Mesenchymal stem cell (in vitro differentiated cells and primary cell): ENCODE measurements at regions not wholly inside any gene's neighbourhood (a gene's known extent, or its start where the extent isn't known, plus 50 kb on each side); places are given as distances from the start of the nearest gene placed in this dataset.
A peak's percentile ranks its signal among the peaks of the same experiment; 100 is the strongest.
"Not testable (repeated sequence)": the region's sequence is repeated elsewhere in the genome, so short reads cannot be mapped to it uniquely, and the experiment has no call there.

ENCODE experiments used
- DNase-seq: peaks from one replicate; pipeline ENCODE4 v3.0.0-alpha.2; 2013
- H2AFZ ChIP-seq: one replicate; pipeline ENCODE4 v1.6.1; 2013; ENCODE audit warnings: low read depth, mild to moderate bottlenecking, control low read depth, inconsistent platforms, low read length, moderate library complexity
- H2AK5ac ChIP-seq: 2 replicates; pipeline ENCODE4 v1.6.1; 2013; ENCODE audit warnings: low read length, moderate library complexity, mild to moderate bottlenecking, inconsistent platforms; ENCODE audit not compliant: severe bottlenecking
- H2BK120ac ChIP-seq: one replicate; pipeline ENCODE4 v1.6.1; 2013; ENCODE audit warnings: low read depth, mild to moderate bottlenecking, inconsistent platforms, low read length, moderate library complexity
- H2BK12ac ChIP-seq, 2 experiments: one replicate each; pipeline ENCODE4 v1.6.1; 2013; ENCODE audit warnings: inconsistent platforms in 2 of 2, low read length in 2 of 2, mild to moderate bottlenecking in 2 of 2, moderate library complexity in 2 of 2, control low read depth in 1 of 2
- H2BK15ac ChIP-seq: one replicate; pipeline ENCODE4 v1.6.1; 2013; ENCODE audit warnings: mild to moderate bottlenecking, low read depth, inconsistent platforms; ENCODE audit not compliant: poor library complexity, severe bottlenecking
- H2BK5ac ChIP-seq: 2 replicates; pipeline ENCODE4 v1.6.1; 2013; ENCODE audit warnings: low read depth, mild to moderate bottlenecking, low read length, control low read depth, inconsistent platforms; ENCODE audit not compliant: poor library complexity, severe bottlenecking
- H3K14ac ChIP-seq, 2 experiments: one replicate each; pipeline ENCODE4 v1.6.1; 2013; ENCODE audit warnings: inconsistent platforms in 2 of 2, low read length in 2 of 2, control low read depth in 1 of 2, mild to moderate bottlenecking in 1 of 2, moderate library complexity in 1 of 2
- H3K18ac ChIP-seq, 2 experiments: one replicate each; pipeline ENCODE4 v1.6.1; 2013; ENCODE audit warnings: inconsistent platforms in 2 of 2, low read length in 2 of 2, control low read depth in 1 of 2, low read depth in 1 of 2, mild to moderate bottlenecking in 1 of 2
- H3K23ac ChIP-seq, 2 experiments: one replicate each; pipeline ENCODE4 v1.6.1; 2013; ENCODE audit warnings: inconsistent platforms in 2 of 2, low read length in 2 of 2, mild to moderate bottlenecking in 2 of 2, moderate library complexity in 2 of 2, control low read depth in 1 of 2
- H3K27ac ChIP-seq: 2 replicates; pipeline ENCODE4 v1.5.1; 2013; ENCODE audit warnings: mild to moderate bottlenecking, moderate library complexity, low read length, control low read depth, inconsistent platforms; ENCODE audit not compliant: poor library complexity, severe bottlenecking
- H3K27me3 ChIP-seq, 2 experiments: 2 replicates each; pipeline versions ENCODE4 v1.6.1 to v1.7.0; 2013; ENCODE audit warnings: low read length in 2 of 2, mild to moderate bottlenecking in 2 of 2, moderate library complexity in 2 of 2, control low read depth in 1 of 2, inconsistent platforms in 1 of 2; ENCODE audit not compliant: control insufficient read depth in 1 of 2, insufficient read depth in 1 of 2
- H3K36me3 ChIP-seq, 2 experiments: 2 replicates each; pipeline versions ENCODE4 v1.6.1 to v1.7.0; 2013; ENCODE audit warnings: low read length in 2 of 2, control low read depth in 1 of 2, inconsistent platforms in 1 of 2, low read depth in 1 of 2, mild to moderate bottlenecking in 1 of 2; ENCODE audit not compliant: insufficient read depth in 2 of 2, control insufficient read depth in 1 of 2
- H3K4ac ChIP-seq, 2 experiments: one replicate each; pipeline ENCODE4 v1.6.1; 2013; ENCODE audit warnings: inconsistent platforms in 2 of 2, low read length in 2 of 2, mild to moderate bottlenecking in 2 of 2, moderate library complexity in 2 of 2, control low read depth in 1 of 2, low read depth in 1 of 2
- H3K4me1 ChIP-seq: 2 replicates; pipeline ENCODE4 v1.6.1; 2013; ENCODE audit warnings: low read depth, low read length, control low read depth; ENCODE audit not compliant: control insufficient read depth, insufficient read depth
- H3K4me2 ChIP-seq: 2 replicates; pipeline ENCODE4 v1.6.1; 2013; ENCODE audit warnings: low read length, mild to moderate bottlenecking, inconsistent platforms; ENCODE audit not compliant: poor library complexity, severe bottlenecking
- H3K4me3 ChIP-seq, 2 experiments: 2 replicates each; pipeline versions ENCODE4 v1.5.1 to v1.7.0; 2013; ENCODE audit warnings: low read length in 2 of 2, mild to moderate bottlenecking in 2 of 2, control low read depth in 1 of 2, low read depth in 1 of 2; ENCODE audit not compliant: insufficient read depth in 1 of 2
- H3K79me1 ChIP-seq: replicated peaks from 2 replicates; pipeline ENCODE4 v1.6.1; 2013; ENCODE audit warnings: mild to moderate bottlenecking, control low read depth, low read length, inconsistent platforms; ENCODE audit not compliant: poor library complexity, severe bottlenecking
- H3K9ac ChIP-seq: 2 replicates; pipeline ENCODE4 v1.7.0; 2013; ENCODE audit warnings: mild to moderate bottlenecking, low read length, moderate library complexity
- H3K9me3 ChIP-seq: 2 replicates; pipeline ENCODE4 v1.7.0; 2013; ENCODE audit warnings: mild to moderate bottlenecking, low read length; ENCODE audit not compliant: control insufficient read depth
- H4K8ac ChIP-seq: one replicate; pipeline ENCODE4 v1.6.1; 2013; ENCODE audit warnings: inconsistent platforms, mild to moderate bottlenecking, low read length, moderate library complexity
- H4K91ac ChIP-seq: one replicate; pipeline ENCODE4 v1.6.1; 2013; ENCODE audit warnings: mild to moderate bottlenecking, low read length, inconsistent platforms
- WGBS: methylation state at CpG from one replicate; pipeline ENCODE4 v1.1.7; 2013; ENCODE audit warnings: mixed read lengths; 5-methylcytosine and 5-hydroxymethylcytosine counted together

GRCh38 chr13:60837806-60838205, 440.8 kb downstream of the TDRD3 start:
- Histone ChIP-seq H2BK12ac (no peak overlapping the region), H2BK5ac (no peak overlapping the region), H3K9me3 (peaks cover 8% of the 10 kb centered on the region), H3K4me3 (no peak overlapping the region), H3K14ac (no peak overlapping the region), H3K18ac (no peak overlapping the region), H2BK15ac (no peak overlapping the region), H4K91ac (no peak overlapping the region), H3K79me1 (no peaks in the 10 kb centered on the region), H3K27ac (no peak overlapping the region), H4K8ac (no peak overlapping the region), H3K36me3 (no peaks in the 10 kb centered on the region), H3K27me3 (no peaks in the 10 kb centered on the region), H2BK120ac (no peak overlapping the region), H3K9ac (no peak overlapping the region), H3K4me2 (no peak overlapping the region), H3K4me1 (no peaks in the 10 kb centered on the region), H3K23ac (no peak overlapping the region), H3K4ac (no peak overlapping the region), H2AK5ac (no peak overlapping the region), H2AFZ (no peak overlapping the region)
- peak; percentile 3 for DNase-seq
- 57% methylated on average over 1 of the region's 1 CpG for WGBS

- no peak overlapping the region for H2AFZ ChIP-seq
- H2AK5ac ChIP-seq = no peak overlapping the region
- H3K79me1 ChIP-seq = no peaks in the 10 kb centered on the region
- no peak overlapping the region for H3K4ac ChIP-seq
- WGBS = 91% methylated on average over 3 of the region's 4 CpGs
- H3K9ac ChIP-seq = no peak overlapping the region
- H3K23ac ChIP-seq = no peak overlapping the region
- H3K9me3 ChIP-seq = peaks cover 8% of the 10 kb centered on the region
- no peaks in the 10 kb centered on the region for H3K36me3 ChIP-seq
- H3K4me2 ChIP-seq = no peak overlapping the region
- H3K4me1 ChIP-seq = no peaks in the 10 kb centered on the region
- H3K27ac ChIP-seq = no peak overlapping the region
- H2BK120ac ChIP-seq = no peak overlapping the region
- no peak overlapping the region for H4K91ac ChIP-seq
- no peak overlapping the region for H2BK12ac ChIP-seq
- DNase-seq = no peak
- no peak overlapping the region for H3K14ac ChIP-seq
- H3K27me3 ChIP-seq = no peaks in the 10 kb centered on the region
- no peak overlapping the region for H3K4me3 ChIP-seq
- no peak overlapping the region for H2BK5ac ChIP-seq
- H4K8ac ChIP-seq = no peak overlapping the region
- no peak overlapping the region for H3K18ac ChIP-seq
- H2BK15ac ChIP-seq = no peak overlapping the region
These were observed 439.8 kb downstream of the TDRD3 start for GRCh38 chr13:60836821-60837220.

GRCh38 chr13:60811581-60811980, 414.6 kb downstream of the TDRD3 start:
- no peak overlapping the region for H2AK5ac ChIP-seq
- H3K4me3 ChIP-seq = no peak overlapping the region
- H2BK12ac ChIP-seq = no peak overlapping the region
- H3K23ac ChIP-seq = no peak overlapping the region
- H3K4ac ChIP-seq = no peak overlapping the region
- no peak overlapping the region for H2BK5ac ChIP-seq
- H3K9me3 ChIP-seq = no peaks in the 10 kb centered on the region
- no peak for DNase-seq
- H3K4me1 ChIP-seq = no peaks in the 10 kb centered on the region
- no peak overlapping the region for H3K4me2 ChIP-seq
- no peak overlapping the region for H4K91ac ChIP-seq
- no CpG with 5 or more reads among the region's 1 CpG for WGBS
- H4K8ac ChIP-seq = no peak overlapping the region
- no peaks in the 10 kb centered on the region for H3K36me3 ChIP-seq
- H3K27me3 ChIP-seq = no peaks in the 10 kb centered on the region
- no peaks in the 10 kb centered on the region for H3K79me1 ChIP-seq
- H3K14ac ChIP-seq = no peak overlapping the region
- no peak overlapping the region for H2AFZ ChIP-seq
- no peak overlapping the region for H3K9ac ChIP-seq
- no peak overlapping the region for H2BK120ac ChIP-seq
- H3K27ac ChIP-seq = no peak overlapping the region
- no peak overlapping the region for H3K18ac ChIP-seq
- no peak overlapping the region for H2BK15ac ChIP-seq

- not testable (repeated sequence) for DNase-seq, H2AK5ac ChIP-seq, H3K14ac ChIP-seq, H2BK12ac ChIP-seq, H3K9ac ChIP-seq, H3K4me1 ChIP-seq, H3K4me3 ChIP-seq, H3K4ac ChIP-seq, H3K27me3 ChIP-seq, H2BK120ac ChIP-seq, H3K36me3 ChIP-seq, H3K9me3 ChIP-seq, H3K18ac ChIP-seq, H2BK15ac ChIP-seq, H2BK5ac ChIP-seq, H2AFZ ChIP-seq, H3K4me2 ChIP-seq, H3K23ac ChIP-seq, H4K8ac ChIP-seq, H4K91ac ChIP-seq, H3K27ac ChIP-seq, H3K79me1 ChIP-seq
- 91% methylated on average over 10 of the region's 13 CpGs for WGBS
These were observed 408.6 kb downstream of the TDRD3 start for GRCh38 chr13:60805640-60806039.
